Mesodermal cell (in vitro differentiated cells): ENCODE measurements at regions not wholly inside any gene's neighbourhood (a gene's known extent, or its start where the extent isn't known, plus 50 kb on each side); places are given as distances from the start of the nearest gene placed in this dataset.

ENCODE experiments used
- H3K27ac ChIP-seq: 2 replicates; pipeline ENCODE4 v1.7.0; 2013; ENCODE audit warnings: mild to moderate bottlenecking, low read depth, low read length, moderate library complexity; ENCODE audit not compliant: severe bottlenecking
- H3K36me3 ChIP-seq: 2 replicates; pipeline ENCODE4 v1.7.1; 2013; ENCODE audit warnings: mild to moderate bottlenecking, low read length, moderate library complexity; ENCODE audit not compliant: control insufficient read depth, insufficient read depth
- H3K4me1 ChIP-seq: one replicate; pipeline ENCODE4 v1.7.1; 2013; ENCODE audit warnings: mild to moderate bottlenecking, low read length; ENCODE audit not compliant: insufficient read depth, control insufficient read depth, poor library complexity, severe bottlenecking
- H3K4me3 ChIP-seq: 2 replicates; pipeline ENCODE4 v1.7.0; 2013; ENCODE audit warnings: low read length, control low read depth, mild to moderate bottlenecking; ENCODE audit not compliant: insufficient read depth, poor library complexity, severe bottlenecking; ENCODE audit errors: extremely low read depth
- H3K9me3 ChIP-seq: 2 replicates; pipeline ENCODE4 v1.7.1; 2013; ENCODE audit warnings: mild to moderate bottlenecking, low read length, moderate library complexity; ENCODE audit not compliant: control insufficient read depth
- WGBS, 2 experiments: methylation state at CpG; one replicate each; pipeline ENCODE4 v1.1.5; 2013; ENCODE audit warnings: missing lambda C conversion rate in 2 of 2; ENCODE audit not compliant: insufficient coverage in 2 of 2; 5-methylcytosine and 5-hydroxymethylcytosine counted together

GRCh38 chr15:75100679-75101078, 77.3 kb downstream of the PPCDC start:
- no peaks in the 10 kb centered on the region for H3K9me3 ChIP-seq
- H3K4me3 ChIP-seq, result no peak overlapping the region
- 100% methylated on average over 1 of the region's 2 CpGs for WGBS, 2 experiments
- H3K36me3 ChIP-seq, result no peaks in the 10 kb centered on the region
- H3K4me1 ChIP-seq, result peaks cover 3% of the 10 kb centered on the region
- no peak overlapping the region for H3K27ac ChIP-seq

GRCh38 chr15:75104804-75105557, 81.6 kb downstream of the PPCDC start:
- Histone ChIP-seq H3K36me3 (no peaks in the 10 kb centered on the region), H3K9me3 (no peaks in the 10 kb centered on the region), H3K4me3 (no peak overlapping the region), H3K4me1 (peaks cover 12% of the 10 kb centered on the region), H3K27ac (peak overlapping the region; percentile 41)
- 86 to 91% methylated on average over 1 to 3 of the region's 3 CpGs for WGBS, 2 experiments

- H3K4me3 ChIP-seq, result no peak overlapping the region
- H3K27ac ChIP-seq, result no peak overlapping the region
- H3K9me3 ChIP-seq, result no peaks in the 10 kb centered on the region
- 57% methylated on average over 1 of the region's 2 CpGs; no CpG with 5 or more reads in 1 of the 2 experiments for whole genome bisulfite sequencing, 2 experiments
- peaks cover 12% of the 10 kb centered on the region for H3K4me1 ChIP-seq
- no peaks in the 10 kb centered on the region for H3K36me3 ChIP-seq
Observed at GRCh38 chr15:75107516-75107907, 84.1 kb downstream of the PPCDC start.

GRCh38 chr15:75107908-75108838, 84.8 kb downstream of the PPCDC start:
- H3K36me3 ChIP-seq, result no peaks in the 10 kb centered on the region
- no peak overlapping the region for H3K4me3 ChIP-seq
- H3K27ac ChIP-seq, result peak overlapping the region; percentile 66
- H3K9me3 ChIP-seq, result no peaks in the 10 kb centered on the region
- H3K4me1 ChIP-seq, result peaks cover 12% of the 10 kb centered on the region
- WGBS, 2 experiments, result 87 to 90% methylated on average over 8 of the region's 12 CpGs

GRCh38 chr15:75109021-75109735, 85.8 kb downstream of the PPCDC start:
- WGBS, 2 experiments, result 91 to 95% methylated on average over 9 to 14 of the region's 18 CpGs
- Histone ChIP-seq H3K4me3 (no peak overlapping the region), H3K36me3 (no peaks in the 10 kb centered on the region), H3K27ac (no peak overlapping the region), H3K9me3 (no peaks in the 10 kb centered on the region), H3K4me1 (peaks cover 12% of the 10 kb centered on the region)

GRCh38 chr15:75109736-75110130, 86.3 kb downstream of the PPCDC start:
- Histone ChIP-seq H3K4me3 (no peak overlapping the region), H3K4me1 (peaks cover 12% of the 10 kb centered on the region), H3K9me3 (no peaks in the 10 kb centered on the region), H3K27ac (no peak overlapping the region), H3K36me3 (no peaks in the 10 kb centered on the region)
- 91 to 100% methylated on average over 6 of the region's 7 CpGs for WGBS, 2 experiments

GRCh38 chr15:75112278-75112847, 89.0 kb downstream of the PPCDC start:
- no peaks in the 10 kb centered on the region for H3K36me3 ChIP-seq
- H3K9me3 ChIP-seq, result no peaks in the 10 kb centered on the region
- H3K4me1 ChIP-seq, result peaks cover 9% of the 10 kb centered on the region
- H3K27ac ChIP-seq, result no peak overlapping the region
- no peak overlapping the region for H3K4me3 ChIP-seq
- 95 to 100% methylated on average over 3 of the region's 4 CpGs for WGBS, 2 experiments

GRCh38 chr15:75112848-75113492, 88.7 kb upstream of the C15orf39 start:
- 88 to 92% methylated on average over 2 of the region's 3 CpGs for WGBS, 2 experiments
- Histone ChIP-seq H3K4me3 (no peak overlapping the region), H3K36me3 (no peaks in the 10 kb centered on the region), H3K27ac (no peak overlapping the region), H3K4me1 (peaks cover 9% of the 10 kb centered on the region), H3K9me3 (no peaks in the 10 kb centered on the region)

GRCh38 chr15:75114327-75114726, 87.4 kb upstream of the C15orf39 start:
- whole genome bisulfite sequencing, 2 experiments, result 87 to 89% methylated on average over 6 to 7 of the region's 7 CpGs
- no peaks in the 10 kb centered on the region for H3K4me1 ChIP-seq
- H3K4me3 ChIP-seq, result no peak overlapping the region
- H3K36me3 ChIP-seq, result no peaks in the 10 kb centered on the region
- no peak overlapping the region for H3K27ac ChIP-seq
- H3K9me3 ChIP-seq, result peaks cover 4% of the 10 kb centered on the region

GRCh38 chr15:75114796-75115195, 86.9 kb upstream of the C15orf39 start:
- Histone ChIP-seq H3K27ac (no peak overlapping the region), H3K36me3 (no peaks in the 10 kb centered on the region), H3K4me1 (no peaks in the 10 kb centered on the region), H3K9me3 (peaks cover 4% of the 10 kb centered on the region), H3K4me3 (no peak overlapping the region)
- WGBS, 2 experiments, result 100% methylated on average over 3 of the region's 3 CpGs; no CpG with 5 or more reads in 1 of the 2 experiments
